ENCODE measurements at regions not wholly inside any gene's neighbourhood (a gene's known extent, or its start where the extent isn't known, plus 50 kb on each side); places are given as distances from the start of the nearest gene placed in this dataset.
A peak's percentile ranks its signal among the peaks of the same experiment; 100 is the strongest.
"Not testable (repeated sequence)": the region's sequence is repeated elsewhere in the genome, so short reads cannot be mapped to it uniquely, and the experiment has no call there.

DNA sequence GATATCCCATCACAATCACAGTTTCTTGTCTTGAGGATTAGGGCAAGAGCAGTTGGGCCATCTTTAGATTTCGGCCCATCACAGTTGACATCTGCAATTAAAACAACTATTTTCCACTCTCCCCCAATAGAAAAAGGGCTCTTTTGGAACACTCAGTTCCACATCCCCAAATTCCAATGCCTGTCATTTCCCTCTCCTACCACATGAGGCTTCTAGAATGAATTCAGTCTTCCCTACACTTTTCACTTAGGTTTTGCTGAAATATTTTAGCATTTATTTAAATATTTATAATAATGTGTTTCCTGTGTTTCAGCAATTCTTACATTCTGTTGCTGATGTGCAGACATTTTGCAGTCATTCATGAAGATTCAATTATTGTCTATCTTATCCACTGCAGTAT, 118.4 kb downstream of the COX18 start:
- in situ Hi-C loops (cut with HindIII; ENCODE audit: low pct_ligation_motif_present, low pct_unique_long_range_greater_than_20kb, low sequenced_read_pairs) = no loop called here

DNA sequence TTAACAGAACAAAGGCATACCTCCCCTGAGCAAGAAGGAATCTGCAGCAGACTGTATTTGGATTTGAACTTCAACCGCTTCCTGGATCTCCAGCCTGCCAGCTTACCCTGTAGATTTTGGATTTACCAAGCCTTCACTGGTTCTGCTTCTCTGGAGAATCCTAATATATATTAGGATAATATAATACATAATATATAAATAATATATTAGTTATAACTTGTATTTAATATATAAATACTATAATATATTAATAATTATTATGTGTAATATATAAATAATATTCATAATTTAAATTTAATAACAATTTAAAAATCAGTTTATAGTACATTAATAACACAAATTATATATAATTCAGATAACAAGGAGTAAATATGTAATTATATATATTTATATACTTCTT, 121.4 kb downstream of the COX18 start:
- in situ Hi-C loops (cut with HindIII; ENCODE audit: low pct_ligation_motif_present, low pct_unique_long_range_greater_than_20kb, low sequenced_read_pairs) = no loop called here
- DNase-seq = no peak

More for the DNA sequence above, 118.4 kb downstream of the COX18 start:
- no peak for DNase-seq

DNA sequence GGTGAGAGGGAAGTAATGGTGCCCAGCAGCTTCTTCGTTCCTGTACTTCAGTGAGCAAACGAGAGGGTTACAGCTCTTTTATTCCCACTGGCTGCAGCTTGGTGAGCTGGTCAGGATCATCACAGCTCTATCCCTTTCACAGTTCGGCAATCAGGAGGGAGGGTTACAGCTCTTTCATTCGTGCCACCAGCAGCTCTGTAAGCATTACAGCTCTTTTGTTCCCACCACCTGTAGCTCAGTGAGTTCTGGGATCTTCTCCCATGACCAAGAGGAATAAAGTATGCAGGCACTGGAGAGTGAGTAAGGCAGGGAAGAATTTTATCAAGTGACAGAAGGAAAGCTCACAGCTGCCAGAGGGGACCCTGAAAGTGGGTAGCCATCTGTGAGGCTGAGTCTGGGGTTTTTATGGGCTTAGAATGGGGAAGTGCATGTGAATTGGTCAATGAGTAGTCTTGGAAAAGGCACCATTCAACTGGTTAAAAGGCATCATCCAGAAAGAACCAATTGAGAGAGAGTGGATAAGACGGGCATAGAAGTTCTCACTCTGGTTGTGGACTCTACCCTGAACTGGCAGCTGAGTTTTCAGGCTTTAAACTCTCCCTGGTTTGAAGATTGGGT, 123.7 kb downstream of the COX18 start:
- no peak for DNase-seq
- in situ Hi-C loops (cut with HindIII; ENCODE audit: low pct_ligation_motif_present, low pct_unique_long_range_greater_than_20kb, low sequenced_read_pairs) = no loop called here

DNA sequence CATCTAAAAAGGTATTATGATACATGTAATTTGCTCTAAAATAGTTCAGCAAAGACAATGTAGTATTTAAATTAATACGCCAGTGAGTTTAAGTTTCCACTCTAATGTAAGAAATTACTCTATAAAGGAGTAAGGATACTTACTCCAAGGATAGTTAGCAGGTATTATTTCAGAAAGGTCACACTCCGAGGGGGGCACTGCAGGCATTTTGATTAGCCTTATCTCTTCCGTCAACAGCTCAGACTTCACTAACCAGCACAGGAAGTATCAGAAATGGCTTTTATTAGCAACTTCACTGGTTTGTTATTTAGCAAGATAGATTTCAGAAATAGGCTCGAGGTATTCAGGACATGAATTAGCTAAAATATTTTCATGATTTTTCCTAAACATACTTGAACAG, 127.0 kb downstream of the COX18 start:
- DNase-seq = no peak
- in situ Hi-C loops (cut with HindIII; ENCODE audit: low pct_ligation_motif_present, low pct_unique_long_range_greater_than_20kb, low sequenced_read_pairs) = no loop called here

DNA sequence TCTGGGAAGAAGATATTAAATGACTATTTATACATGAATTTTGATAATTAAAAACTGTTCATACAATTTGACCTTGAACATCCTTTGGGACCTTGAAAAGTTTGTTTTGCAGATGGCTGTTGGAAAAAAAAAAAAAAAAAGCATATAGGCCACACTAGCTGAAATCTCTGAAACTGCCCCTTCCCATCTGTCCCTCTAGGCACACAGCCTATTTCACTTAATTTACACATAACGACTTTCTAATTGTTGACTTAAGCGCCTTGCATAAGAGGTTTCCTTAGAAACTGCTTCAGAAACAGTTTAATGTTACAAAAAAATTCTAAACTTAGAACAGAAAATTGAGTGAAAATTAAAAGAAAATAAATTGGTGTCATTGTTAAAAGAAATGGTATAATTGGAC, 131.0 kb downstream of the COX18 start:
- DNase-seq = no peak
- in situ Hi-C loops (cut with HindIII; ENCODE audit: low pct_ligation_motif_present, low pct_unique_long_range_greater_than_20kb, low sequenced_read_pairs) = no loop called here

DNA sequence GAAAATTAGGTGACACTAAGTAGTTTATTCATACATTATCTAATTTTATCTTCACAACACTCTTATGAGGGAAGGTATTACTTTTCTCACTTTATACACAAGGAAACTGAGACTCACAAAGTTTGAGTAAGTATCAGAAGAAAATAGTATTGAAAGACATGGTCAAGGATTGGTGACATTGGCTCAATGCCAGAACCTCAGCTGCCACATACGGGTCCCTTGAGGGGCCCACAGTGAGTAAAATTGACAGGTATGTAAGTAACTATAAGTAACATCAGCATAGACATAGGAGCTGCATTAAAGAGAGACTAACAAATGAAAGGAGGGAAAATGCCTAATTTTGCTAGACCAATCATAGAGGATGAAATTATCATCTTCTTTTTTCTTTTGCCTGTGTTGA, 134.1 kb downstream of the COX18 start:
- DNase-seq = no peak

DNA sequence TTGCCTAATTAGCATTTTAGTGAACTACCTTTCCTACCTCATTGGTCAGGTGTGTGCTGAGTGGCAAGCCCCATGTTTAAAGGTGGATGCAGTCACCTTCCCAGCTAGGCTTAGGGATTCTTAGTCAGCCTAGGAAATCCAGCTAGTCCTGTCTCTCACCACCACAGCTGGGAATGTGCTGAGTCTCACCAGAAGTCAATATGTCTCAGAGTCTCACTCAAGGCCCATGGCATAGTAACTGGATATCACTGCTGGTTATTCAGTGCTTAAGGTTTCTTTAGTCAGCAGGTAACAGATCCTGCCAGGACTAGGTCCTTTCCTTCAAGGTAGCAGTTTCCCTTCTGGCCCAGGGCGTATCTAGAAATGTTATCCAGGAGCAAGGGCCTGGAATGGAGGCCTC, 136.5 kb downstream of the COX18 start:
- in situ Hi-C loops (cut with HindIII; ENCODE audit: low pct_ligation_motif_present, low pct_unique_long_range_greater_than_20kb, low sequenced_read_pairs) = no loop called here
- DNase-seq = no peak

More for the DNA sequence above, 134.1 kb downstream of the COX18 start:
- in situ Hi-C loops (cut with HindIII; ENCODE audit: low pct_ligation_motif_present, low pct_unique_long_range_greater_than_20kb, low sequenced_read_pairs) = no loop called here

DNA sequence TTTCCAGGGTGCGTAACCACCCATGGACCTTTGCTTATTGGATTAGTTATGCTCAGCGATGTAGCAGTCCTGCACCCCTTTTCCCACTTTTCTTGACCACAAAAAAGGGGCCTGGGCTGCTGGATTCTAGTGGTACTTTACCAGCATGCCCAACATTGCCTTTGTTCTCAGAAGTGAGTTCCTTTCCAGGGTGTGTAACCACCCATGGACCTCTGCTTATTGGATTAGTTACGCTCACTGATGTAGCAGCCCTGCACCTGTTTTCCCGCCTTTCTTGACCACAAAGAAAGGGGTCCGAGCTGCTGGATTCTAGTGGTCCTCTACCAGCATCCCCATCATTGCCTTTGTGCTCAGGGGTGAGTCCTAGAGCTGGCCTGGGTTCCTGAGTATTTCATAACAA, 138.2 kb downstream of the COX18 start:
- in situ Hi-C loops (cut with HindIII; ENCODE audit: low pct_ligation_motif_present, low pct_unique_long_range_greater_than_20kb, low sequenced_read_pairs) = no loop called here
- DNase-seq = no peak

DNA sequence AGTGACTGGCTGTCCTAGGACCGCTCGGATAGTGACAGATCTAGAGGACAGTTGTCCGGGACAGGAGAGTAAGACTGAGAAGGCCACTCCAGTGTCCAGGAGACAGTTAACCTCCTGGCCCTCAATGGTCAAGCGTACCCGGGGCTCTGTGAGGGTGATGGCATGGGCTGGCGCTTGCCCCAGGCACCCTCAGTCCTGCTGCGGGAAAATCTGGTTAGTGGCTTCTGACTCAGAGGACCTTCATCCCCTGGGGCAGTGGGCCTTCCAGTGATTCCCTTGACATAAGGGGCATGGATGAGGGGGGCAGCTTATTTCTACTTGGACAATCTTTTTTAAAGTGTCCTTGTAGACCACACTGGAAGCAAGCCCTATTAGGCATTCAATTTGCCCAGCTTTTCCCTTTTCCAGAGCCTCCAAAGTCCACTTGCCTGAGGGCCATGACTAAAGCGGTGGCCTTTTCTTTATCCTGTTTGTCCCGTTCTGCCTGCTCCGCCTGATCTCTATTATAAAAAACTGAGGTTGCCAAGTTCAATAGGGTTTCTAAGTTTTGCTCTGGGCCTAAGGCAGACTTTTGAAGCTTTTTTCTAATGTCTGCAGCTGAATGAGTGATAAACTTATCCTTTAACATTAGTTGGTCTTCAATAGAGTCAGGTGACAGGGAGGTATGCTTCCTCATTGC, 139.8 kb downstream of the COX18 start:
- in situ Hi-C loops (cut with HindIII; ENCODE audit: low pct_ligation_motif_present, low pct_unique_long_range_greater_than_20kb, low sequenced_read_pairs); DNase-seq: not testable (repeated sequence)

DNA sequence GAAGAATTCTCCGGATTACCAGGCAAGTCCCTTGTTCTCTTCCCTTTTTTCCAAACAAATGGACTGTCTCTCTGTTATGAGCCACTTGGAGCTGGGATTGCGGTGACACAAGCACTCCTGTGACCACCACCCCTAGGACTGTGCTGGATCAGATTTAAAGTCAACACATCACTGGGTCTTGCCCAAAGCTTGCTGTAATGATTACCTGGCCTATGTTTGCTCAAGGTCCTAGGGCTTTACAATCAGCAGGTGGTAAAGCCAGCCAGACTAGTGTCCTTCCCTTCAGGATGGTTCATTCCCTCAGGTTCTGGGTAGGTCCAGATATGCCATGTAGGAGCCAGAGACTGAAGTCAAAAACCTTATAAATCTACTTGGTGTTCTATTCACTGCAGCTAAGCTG, 144.7 kb downstream of the COX18 start:
- no peak for DNase-seq
- in situ Hi-C loops (cut with HindIII; ENCODE audit: low pct_ligation_motif_present, low pct_unique_long_range_greater_than_20kb, low sequenced_read_pairs) = no loop called here

DNA sequence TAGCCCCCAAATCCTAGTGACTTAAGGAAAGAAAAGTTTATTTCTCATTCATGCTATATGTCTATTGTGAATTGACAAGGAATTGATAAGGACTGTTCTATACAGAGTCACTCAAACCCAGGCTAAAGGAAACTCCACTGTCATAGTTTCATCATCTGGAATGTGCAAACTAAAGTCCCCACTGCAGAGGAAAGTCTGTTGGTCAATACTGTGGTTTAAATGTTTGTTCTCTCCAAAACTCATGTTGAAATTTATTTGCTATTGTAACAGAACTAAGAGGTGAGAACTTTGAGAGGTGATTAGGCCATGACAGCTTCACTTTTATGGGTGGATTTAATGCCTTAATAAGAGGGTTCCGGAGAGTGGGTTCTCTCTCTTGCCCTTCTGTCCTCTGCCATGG, 149.6 kb downstream of the COX18 start:
- in situ Hi-C loops (cut with HindIII; ENCODE audit: low pct_ligation_motif_present, low pct_unique_long_range_greater_than_20kb, low sequenced_read_pairs) = no loop called here

DNA sequence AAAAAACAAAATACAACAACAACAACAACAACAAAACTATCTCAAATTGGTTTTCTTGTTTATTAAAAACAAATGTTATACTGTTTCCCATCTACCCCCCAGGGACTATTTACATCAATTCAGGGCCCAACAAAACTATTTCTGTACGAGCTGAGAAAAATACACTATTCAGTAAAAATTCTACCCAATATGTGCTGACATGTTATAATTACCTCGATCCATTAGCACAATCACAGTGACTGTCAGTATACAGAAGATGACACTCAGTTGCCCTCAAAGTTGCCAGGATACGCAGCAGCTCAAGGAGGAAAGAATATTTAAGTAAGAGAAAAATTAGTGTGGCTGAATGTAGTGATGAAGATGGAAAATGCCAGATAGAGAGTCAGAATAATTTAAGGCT, 150.1 kb downstream of the COX18 start:
- DNase-seq = no peak
- in situ Hi-C loops (cut with HindIII; ENCODE audit: low pct_ligation_motif_present, low pct_unique_long_range_greater_than_20kb, low sequenced_read_pairs) = no loop called here

More for the DNA sequence above, 149.6 kb downstream of the COX18 start:
- no peak for DNase-seq

DNA sequence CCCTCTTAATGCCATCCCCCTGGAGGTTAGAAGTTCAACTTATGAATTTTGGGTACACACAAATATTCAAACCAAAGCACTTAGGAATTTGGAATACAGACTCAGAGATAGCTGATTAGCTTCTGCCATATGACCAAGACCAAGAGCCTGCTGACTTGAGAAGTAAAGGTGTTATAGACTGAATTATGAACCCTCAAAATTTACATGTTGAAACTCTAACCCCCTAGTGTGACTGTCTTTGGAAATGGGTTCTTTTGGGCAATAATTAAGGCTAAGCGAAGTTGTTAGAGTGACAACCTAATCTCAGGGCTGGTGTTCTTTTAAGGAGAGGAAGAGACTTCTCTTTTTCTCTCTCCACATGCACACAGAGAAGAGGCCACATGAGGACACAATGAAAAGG, 151.2 kb downstream of the COX18 start:
- in situ Hi-C loops (cut with HindIII; ENCODE audit: low pct_ligation_motif_present, low pct_unique_long_range_greater_than_20kb, low sequenced_read_pairs) = no loop called here

DNA sequence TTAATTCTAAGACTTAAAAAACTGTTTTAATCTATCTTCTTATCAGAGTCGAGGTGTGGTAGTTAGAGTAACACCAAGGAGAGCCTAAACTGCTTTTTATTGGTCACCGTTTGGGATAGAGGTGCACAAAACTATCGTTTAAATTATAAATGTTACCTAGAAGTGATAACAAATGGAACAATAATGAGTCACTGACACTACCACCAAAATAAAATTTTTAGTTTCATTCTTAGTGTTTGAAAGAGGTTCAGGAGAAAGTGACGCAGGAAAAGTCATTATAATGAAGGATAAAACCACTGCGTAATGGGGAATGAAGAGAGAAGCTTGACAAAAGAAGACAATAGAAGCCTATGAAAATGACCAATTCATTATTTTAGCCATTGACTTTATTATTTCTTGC, 158.2 kb downstream of the COX18 start:
- DNase-seq = no peak
- in situ Hi-C loops (cut with HindIII; ENCODE audit: low pct_ligation_motif_present, low pct_unique_long_range_greater_than_20kb, low sequenced_read_pairs) = no loop called here

More for the DNA sequence above, 151.2 kb downstream of the COX18 start:
- no peak for DNase-seq

DNA sequence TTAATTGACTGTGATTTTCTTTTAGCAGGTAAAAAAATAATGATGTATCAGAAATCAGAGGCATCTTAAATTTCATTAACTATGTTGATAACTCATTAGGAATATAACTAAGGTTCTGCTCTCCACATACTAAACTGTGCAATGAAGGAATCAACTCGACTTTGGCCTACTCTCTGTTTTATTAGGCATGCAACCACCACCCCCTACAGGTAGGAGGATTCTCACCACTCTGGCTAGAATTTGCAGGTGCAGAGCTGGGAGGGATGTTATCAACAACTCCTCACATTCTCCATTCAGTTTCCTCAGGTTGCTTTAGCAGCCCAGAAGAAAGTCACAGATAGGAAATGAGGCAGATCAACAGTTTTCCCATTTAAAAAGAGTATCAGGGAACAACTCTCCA, 160.1 kb downstream of the COX18 start:
- in situ Hi-C loops (cut with HindIII; ENCODE audit: low pct_ligation_motif_present, low pct_unique_long_range_greater_than_20kb, low sequenced_read_pairs) = no loop called here
- peak; percentile 30 for DNase-seq

DNA sequence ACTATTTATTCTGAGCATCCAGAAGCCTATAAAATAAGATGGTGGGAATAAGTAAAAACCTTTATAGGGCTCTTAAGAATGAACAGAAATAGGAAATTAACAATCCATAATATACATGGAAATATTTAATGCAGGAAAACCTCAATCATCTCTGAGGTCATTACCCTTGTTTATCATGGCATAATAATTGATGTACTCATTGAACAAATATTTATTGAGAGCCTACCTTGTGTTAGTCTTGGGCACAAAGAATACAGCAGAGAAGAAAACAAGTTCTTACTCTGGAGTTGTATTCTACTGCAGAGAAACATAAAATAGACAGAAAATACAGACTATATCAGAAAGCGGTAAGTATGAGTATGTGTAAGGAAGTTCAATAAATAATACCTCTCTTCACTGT, 167.2 kb downstream of the COX18 start:
- DNase-seq = no peak
- in situ Hi-C loops (cut with HindIII; ENCODE audit: low pct_ligation_motif_present, low pct_unique_long_range_greater_than_20kb, low sequenced_read_pairs) = no loop called here

DNA sequence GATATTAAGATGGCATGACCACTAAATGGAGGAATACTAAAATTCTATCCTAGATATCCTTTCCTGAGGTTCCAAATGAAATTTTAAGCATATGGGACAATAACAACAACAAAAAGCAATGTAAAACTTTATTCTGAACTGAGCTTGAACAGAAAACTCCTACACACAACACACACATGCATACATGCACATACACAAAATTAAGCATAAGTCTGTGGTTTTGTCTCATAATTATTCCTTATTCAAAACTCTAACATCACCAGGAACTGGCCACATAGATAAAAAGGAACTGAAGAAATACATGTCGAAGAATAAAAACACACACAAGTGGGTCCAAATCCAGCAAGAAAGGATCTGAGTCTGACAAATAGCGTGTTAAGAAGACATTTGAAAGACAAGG, 168.0 kb downstream of the COX18 start:
- in situ Hi-C loops (cut with HindIII; ENCODE audit: low pct_ligation_motif_present, low pct_unique_long_range_greater_than_20kb, low sequenced_read_pairs) = no loop called here
- no peak for DNase-seq

DNA sequence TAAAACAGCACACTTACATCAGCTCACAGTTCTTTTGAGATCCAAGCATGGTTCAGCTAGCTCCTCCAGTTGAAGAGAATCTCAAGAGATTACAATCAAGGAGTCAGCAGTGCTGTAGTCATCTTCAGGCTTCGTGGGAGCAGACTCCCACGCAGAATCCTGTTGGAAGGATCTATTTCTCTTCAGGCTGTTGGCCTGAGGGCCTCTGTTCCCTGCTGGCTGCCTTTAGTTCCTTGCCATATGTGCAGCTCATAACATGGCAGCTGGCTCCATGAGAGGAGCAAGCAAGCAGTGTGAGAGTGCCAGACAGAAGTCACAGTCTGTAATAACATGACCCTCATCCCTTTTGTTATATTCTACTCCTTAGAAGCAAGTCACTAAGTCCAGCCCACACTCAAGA, 168.6 kb downstream of the COX18 start:
- in situ Hi-C loops (cut with HindIII; ENCODE audit: low pct_ligation_motif_present, low pct_unique_long_range_greater_than_20kb, low sequenced_read_pairs) = no loop called here
- no peak for DNase-seq

DNA sequence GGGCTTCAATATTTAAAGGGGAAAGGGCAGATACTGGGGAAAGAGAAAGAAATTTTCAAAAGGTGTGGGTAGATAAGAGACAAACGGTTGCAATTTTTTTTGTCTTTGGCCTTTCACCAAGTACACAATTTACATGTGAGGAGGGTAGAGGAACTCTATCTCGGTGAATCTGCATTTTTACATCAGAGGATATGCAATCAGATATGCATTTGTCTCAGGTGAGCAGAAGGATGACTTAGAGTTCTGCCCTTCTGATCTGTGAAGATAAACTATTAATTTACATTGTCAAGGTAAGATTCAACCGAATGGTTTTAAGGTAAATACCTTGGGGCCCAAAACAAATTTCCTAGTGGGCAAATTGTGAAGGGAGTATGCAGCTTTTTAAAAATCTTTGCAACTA, 169.9 kb downstream of the COX18 start:
- DNase-seq = no peak

DNA sequence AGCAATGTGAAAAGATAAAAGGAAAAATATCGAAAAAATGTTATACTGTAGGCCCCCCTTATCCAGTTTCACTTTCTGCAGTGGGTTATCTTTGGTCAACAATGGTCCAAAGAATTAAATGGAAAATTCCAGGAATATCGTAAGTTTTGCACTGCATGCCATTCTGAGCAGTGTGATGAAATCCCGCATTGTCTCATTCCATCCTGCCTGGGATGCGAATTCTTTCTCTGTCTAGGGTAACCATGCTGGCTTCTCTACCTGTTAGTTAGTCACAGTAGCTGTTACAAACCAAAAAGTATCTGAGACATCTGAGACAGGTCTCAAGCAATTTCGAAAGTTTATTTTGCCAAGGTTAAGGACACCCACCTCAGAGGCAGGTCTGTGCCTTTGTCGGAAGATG, 170.3 kb downstream of the COX18 start:
- DNase-seq = no peak
- in situ Hi-C loops (cut with HindIII; ENCODE audit: low pct_ligation_motif_present, low pct_unique_long_range_greater_than_20kb, low sequenced_read_pairs) = no loop called here

More for the DNA sequence above, 169.9 kb downstream of the COX18 start:
- in situ Hi-C loops (cut with HindIII; ENCODE audit: low pct_ligation_motif_present, low pct_unique_long_range_greater_than_20kb, low sequenced_read_pairs) = no loop called here

Measured in ACHN (cell line).